GM12878 (cell line): ENCODE measurements at regions not wholly inside any gene's neighbourhood (a gene's known extent, or its start where the extent isn't known, plus 50 kb on each side); places are given as distances from the start of the nearest gene placed in this dataset.

Experiments used
- ATAC-seq: fragments of 200-7000 bp; cut with Tn5 transposase; 3 replicates; pipeline ENCODE4 v1.9.1; 2020; ENCODE audit warnings: mild to moderate bottlenecking, moderate library complexity
- BruUV-seq: library from RNA; stranded (reverse); fragments of 400-500 nt; replicated peaks from 2 replicates; lab custom pipeline; 2021; lab: Mats Ljungman, UMichigan
- CTCF ChIA-PET: fragments of 300-600 bp; sonication (Branson Sonifier 250); formaldehyde crosslinking; extraction: SDS; loops from one replicate; lab custom pipeline; 2021; ENCODE audit warnings: inconsistent platforms; lab: Yijun Ruan, JAX
- POLR2A ChIA-PET: fragments of 350-600 bp; formaldehyde crosslinking; extraction: SDS; loops from one replicate; lab custom pipeline; 2021; ENCODE audit warnings: inconsistent platforms; lab: Charles Lee
- RAD21 ChIA-PET: fragments of 300-600 bp; sonication (Branson Sonifier 250); formaldehyde crosslinking; loops from one replicate; lab custom pipeline; 2023; ENCODE audit warnings: antibody characterized with exemption; ENCODE audit not compliant: unreplicated experiment; lab: Charles Lee
- SMC1A ChIA-PET: fragments of 300-600 bp; sonication (Branson Sonifier 250); formaldehyde crosslinking; loops from one replicate; lab custom pipeline; 2023; ENCODE audit not compliant: unreplicated experiment, uncharacterized antibody; lab: Charles Lee
- DNase-seq: peaks from one replicate; pipeline ENCODE4 v3.0.0-alpha.2; 2011; ENCODE audit warnings: low read depth, low spot score
- FAIRE-seq: peaks from 3 replicates; lab custom pipeline; 2011; peaks lifted over from hg19 to GRCh38; lab: Jason Lieb, UNC
- H2AFZ ChIP-seq: 2 replicates; pipeline ENCODE4 v1.6.0; 2011; ENCODE audit warnings: low read depth, low read length, control low read depth; ENCODE audit not compliant: control insufficient read depth
- H3K27ac ChIP-seq: 2 replicates; pipeline ENCODE4 v1.5.1; 2011; ENCODE audit warnings: control low read depth; ENCODE audit not compliant: control insufficient read depth, insufficient read depth
- H3K27me3 ChIP-seq, 2 experiments: replicated peaks in 1 of 2; 2 replicates each; pipeline versions ENCODE4 v1.6.0 to v1.6.1; 2011; ENCODE audit warnings: low read length in 1 of 2; ENCODE audit not compliant: control insufficient read depth in 2 of 2, insufficient read depth in 2 of 2
- H3K36me3 ChIP-seq, 2 experiments: 2 replicates each; pipeline ENCODE4 v1.5.1; 2011; ENCODE audit warnings: low read length in 1 of 2; ENCODE audit not compliant: control insufficient read depth in 2 of 2, insufficient read depth in 2 of 2
- H3K4me1 ChIP-seq: 2 replicates; pipeline ENCODE4 v1.6.1; 2011; ENCODE audit warnings: mild to moderate bottlenecking, low read length, moderate library complexity, mixed read lengths; ENCODE audit not compliant: control insufficient read depth, insufficient read depth
- H3K4me2 ChIP-seq: 2 replicates; pipeline ENCODE4 v1.6.0; 2011; ENCODE audit warnings: control low read depth; ENCODE audit not compliant: control insufficient read depth, insufficient read depth
- H3K4me3 ChIP-seq: fragments of 200-600 bp; sonication (generic); 2 replicates; pipeline ENCODE4 v1.5.1; 2016
- H3K79me2 ChIP-seq: 2 replicates; pipeline ENCODE4 v1.6.0; 2011; ENCODE audit warnings: low read length; ENCODE audit not compliant: control insufficient read depth, insufficient read depth
- H3K9ac ChIP-seq: 2 replicates; pipeline ENCODE4 v1.8.0; 2011; ENCODE audit warnings: low read length, control low read depth, mixed read lengths; ENCODE audit not compliant: control insufficient read depth, insufficient read depth
- H3K9me3 ChIP-seq: replicated peaks from 3 replicates; pipeline ENCODE4 v1.5.1; 2011; ENCODE audit warnings: mild to moderate bottlenecking, low read length; ENCODE audit not compliant: control insufficient read depth, insufficient read depth
- H4K20me1 ChIP-seq: 2 replicates; pipeline ENCODE4 v1.6.0; 2011; ENCODE audit not compliant: control insufficient read depth, insufficient read depth
- KAT2A ChIP-seq: conservative IDR thresholded peaks from 2 replicates; pipeline ENCODE4 v1.6.1; 2011; ENCODE audit warnings: low read depth, low read length; ENCODE audit not compliant: control insufficient read depth
- KDM1A ChIP-seq: fragments of 200-600 bp; sonication (generic); IDR thresholded peaks from 2 replicates; pipeline ENCODE4 v1.6.1; 2016; ENCODE audit warnings: borderline replicate concordance
- NRF1 ChIP-seq: conservative IDR thresholded peaks from 2 replicates; pipeline ENCODE4 v1.6.1; 2011; ENCODE audit warnings: mild to moderate bottlenecking, low read depth, low read length, improper control_type of control experiment
- PAX5 ChIP-seq: IDR thresholded peaks from 2 replicates; pipeline ENCODE4 v1.6.1; 2011; ENCODE audit warnings: low read depth, low read length, borderline replicate concordance
- POLR2A ChIP-seq: IDR thresholded peaks from 2 replicates; pipeline ENCODE4 v1.6.1; 2011; ENCODE audit warnings: low read depth, mild to moderate bottlenecking, low read length
- TCF12 ChIP-seq: IDR thresholded peaks from 2 replicates; pipeline ENCODE4 v1.6.1; 2011; ENCODE audit warnings: low read depth, mild to moderate bottlenecking, low read length
- YY1 ChIP-seq: IDR thresholded peaks from 2 replicates; pipeline ENCODE4 v1.6.1; 2011; ENCODE audit warnings: low read depth, mild to moderate bottlenecking, low read length
- ZNF24 ChIP-seq: fragments of 450-650 bp; IDR thresholded peaks from 2 replicates; pipeline ENCODE4 v1.6.1; 2017; ENCODE audit warnings: antibody characterized with exemption, mild to moderate bottlenecking
- ZNF384 ChIP-seq: IDR thresholded peaks from 2 replicates; pipeline ENCODE4 v1.6.1; 2012; ENCODE audit warnings: low read depth, mild to moderate bottlenecking, low read length, improper control_type of control experiment, borderline replicate concordance
- WGBS: methylation state at CpG from one replicate; pipeline ENCODE4 v1.1.6; 2016; ENCODE audit warnings: low lambda C conversion rate; ENCODE audit not compliant: insufficient replicate concordance, insufficient coverage; ENCODE audit errors: missing lambda C conversion rate; 5-methylcytosine and 5-hydroxymethylcytosine counted together
- in situ Hi-C: fragments of 300-500 bp; cut with MboI; formaldehyde crosslinking; loops from 9 replicates; pipeline ENCODE4 v1.14.3; 2018; ENCODE audit warnings: mixed read lengths
- intact Hi-C: fragments of 100-400 bp; cut with micrococcal nuclease; formaldehyde crosslinking; loops from one replicate; pipeline ENCODE4 v1.14.2; 2022; ENCODE audit not compliant: unreplicated experiment
- TF ChIP-seq, protein P1 (sequence below): fragments of 450-650 bp; IDR thresholded peaks from 2 replicates; pipeline ENCODE4 v1.6.1; 2017; ENCODE audit warnings: mild to moderate bottlenecking, moderate library complexity
- TF ChIP-seq, protein P2 (sequence below): fragments of 450-650 bp; IDR thresholded peaks from 2 replicates; pipeline ENCODE4 v1.6.1; 2017; ENCODE audit warnings: borderline replicate concordance
- TF ChIP-seq, protein P3 (sequence below): fragments of 450-650 bp; IDR thresholded peaks from 2 replicates; pipeline ENCODE4 v1.6.1; 2017; ENCODE audit warnings: low read depth, mild to moderate bottlenecking, moderate library complexity

DNA sequence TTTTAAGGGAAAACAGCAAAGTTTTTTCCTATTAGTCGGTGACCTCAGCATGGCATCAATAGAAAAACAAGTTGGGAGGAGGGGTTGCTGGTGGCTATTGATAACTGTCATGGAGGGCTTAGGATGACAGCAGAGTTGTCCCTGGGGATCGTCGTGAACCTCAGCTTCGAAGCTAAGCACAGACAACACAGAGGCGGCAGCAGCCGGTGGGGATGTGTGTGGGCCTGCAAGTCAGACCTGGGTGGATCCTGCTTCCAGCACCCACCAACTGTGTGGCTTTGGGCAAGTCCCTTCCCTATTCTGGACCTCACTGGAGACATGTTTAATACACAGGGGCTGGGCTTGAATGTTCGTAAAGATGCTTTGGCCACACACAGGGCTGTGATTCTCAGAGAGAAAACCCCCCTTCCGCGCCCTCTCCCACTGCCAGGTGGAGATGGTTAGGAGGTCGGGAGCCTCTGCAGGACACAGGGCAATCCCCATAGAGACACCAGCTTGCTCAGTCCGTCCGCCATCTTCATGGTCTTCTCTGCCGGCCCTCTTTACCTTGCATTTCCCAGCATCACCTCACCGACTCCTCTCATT lies 83.1 kb upstream of the TOX2 start:
- FAIRE-seq (no peak), DNase-seq (no peak), ATAC-seq (no peak)
- RAD21 ChIA-PET: no interaction called here
- Histone ChIP-seq H3K79me2 (no peaks in the 10 kb centered on the region), H3K4me3 (no peak overlapping the region), H3K4me1 (no peaks in the 10 kb centered on the region), H2AFZ (no peak overlapping the region), H3K4me2 (no peak overlapping the region), H3K9ac (no peak overlapping the region), H3K27me3 (no peaks in the 10 kb centered on the region), H4K20me1 (no peaks in the 10 kb centered on the region), H3K9me3 (peaks cover 8% of the 10 kb centered on the region; the same call in 2 of the 3 replicates), H3K27ac (no peak overlapping the region), H3K36me3 (no peaks in the 10 kb centered on the region)
- no TSS peak for BruUV-seq
- in situ Hi-C loops (no loop called here), intact Hi-C loops (no loop called here)
- 70% methylated on average over 14 of the region's 14 CpGs for WGBS
- POLR2A ChIA-PET: no interaction called here
- SMC1A ChIA-PET: interaction anchor here (1.3 to 2.0 kb wide), 2 partner anchors 8 to 82 kb away, joined by 3 to 6 read pairs; no protein-coding TSS in a partner anchor
- CTCF ChIA-PET: no interaction called here
- TF ChIP-seq KDM1A (no peak), ZNF24 (no peak), NRF1 (no peak), KAT2A (no peak), ZNF384 (no peak), TCF12 (no peak), POLR2A (no peak), PAX5 (no peak), YY1 (no peak)
- TF ChIP-seq, protein P1, sequence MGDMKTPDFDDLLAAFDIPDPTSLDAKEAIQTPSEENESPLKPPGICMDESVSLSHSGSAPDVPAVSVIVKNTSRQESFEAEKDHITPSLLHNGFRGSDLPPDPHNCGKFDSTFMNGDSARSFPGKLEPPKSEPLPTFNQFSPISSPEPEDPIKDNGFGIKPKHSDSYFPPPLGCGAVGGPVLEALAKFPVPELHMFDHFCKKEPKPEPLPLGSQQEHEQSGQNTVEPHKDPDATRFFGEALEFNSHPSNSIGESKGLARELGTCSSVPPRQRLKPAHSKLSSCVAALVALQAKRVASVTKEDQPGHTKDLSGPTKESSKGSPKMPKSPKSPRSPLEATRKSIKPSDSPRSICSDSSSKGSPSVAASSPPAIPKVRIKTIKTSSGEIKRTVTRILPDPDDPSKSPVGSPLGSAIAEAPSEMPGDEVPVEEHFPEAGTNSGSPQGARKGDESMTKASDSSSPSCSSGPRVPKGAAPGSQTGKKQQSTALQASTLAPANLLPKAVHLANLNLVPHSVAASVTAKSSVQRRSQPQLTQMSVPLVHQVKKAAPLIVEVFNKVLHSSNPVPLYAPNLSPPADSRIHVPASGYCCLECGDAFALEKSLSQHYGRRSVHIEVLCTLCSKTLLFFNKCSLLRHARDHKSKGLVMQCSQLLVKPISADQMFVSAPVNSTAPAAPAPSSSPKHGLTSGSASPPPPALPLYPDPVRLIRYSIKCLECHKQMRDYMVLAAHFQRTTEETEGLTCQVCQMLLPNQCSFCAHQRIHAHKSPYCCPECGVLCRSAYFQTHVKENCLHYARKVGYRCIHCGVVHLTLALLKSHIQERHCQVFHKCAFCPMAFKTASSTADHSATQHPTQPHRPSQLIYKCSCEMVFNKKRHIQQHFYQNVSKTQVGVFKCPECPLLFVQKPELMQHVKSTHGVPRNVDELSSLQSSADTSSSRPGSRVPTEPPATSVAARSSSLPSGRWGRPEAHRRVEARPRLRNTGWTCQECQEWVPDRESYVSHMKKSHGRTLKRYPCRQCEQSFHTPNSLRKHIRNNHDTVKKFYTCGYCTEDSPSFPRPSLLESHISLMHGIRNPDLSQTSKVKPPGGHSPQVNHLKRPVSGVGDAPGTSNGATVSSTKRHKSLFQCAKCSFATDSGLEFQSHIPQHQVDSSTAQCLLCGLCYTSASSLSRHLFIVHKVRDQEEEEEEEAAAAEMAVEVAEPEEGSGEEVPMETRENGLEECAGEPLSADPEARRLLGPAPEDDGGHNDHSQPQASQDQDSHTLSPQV: no peak
- TF ChIP-seq, protein P2, sequence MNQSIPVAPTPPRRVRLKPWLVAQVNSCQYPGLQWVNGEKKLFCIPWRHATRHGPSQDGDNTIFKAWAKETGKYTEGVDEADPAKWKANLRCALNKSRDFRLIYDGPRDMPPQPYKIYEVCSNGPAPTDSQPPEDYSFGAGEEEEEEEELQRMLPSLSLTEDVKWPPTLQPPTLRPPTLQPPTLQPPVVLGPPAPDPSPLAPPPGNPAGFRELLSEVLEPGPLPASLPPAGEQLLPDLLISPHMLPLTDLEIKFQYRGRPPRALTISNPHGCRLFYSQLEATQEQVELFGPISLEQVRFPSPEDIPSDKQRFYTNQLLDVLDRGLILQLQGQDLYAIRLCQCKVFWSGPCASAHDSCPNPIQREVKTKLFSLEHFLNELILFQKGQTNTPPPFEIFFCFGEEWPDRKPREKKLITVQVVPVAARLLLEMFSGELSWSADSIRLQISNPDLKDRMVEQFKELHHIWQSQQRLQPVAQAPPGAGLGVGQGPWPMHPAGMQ: no peak
- TF ChIP-seq, protein P3, sequence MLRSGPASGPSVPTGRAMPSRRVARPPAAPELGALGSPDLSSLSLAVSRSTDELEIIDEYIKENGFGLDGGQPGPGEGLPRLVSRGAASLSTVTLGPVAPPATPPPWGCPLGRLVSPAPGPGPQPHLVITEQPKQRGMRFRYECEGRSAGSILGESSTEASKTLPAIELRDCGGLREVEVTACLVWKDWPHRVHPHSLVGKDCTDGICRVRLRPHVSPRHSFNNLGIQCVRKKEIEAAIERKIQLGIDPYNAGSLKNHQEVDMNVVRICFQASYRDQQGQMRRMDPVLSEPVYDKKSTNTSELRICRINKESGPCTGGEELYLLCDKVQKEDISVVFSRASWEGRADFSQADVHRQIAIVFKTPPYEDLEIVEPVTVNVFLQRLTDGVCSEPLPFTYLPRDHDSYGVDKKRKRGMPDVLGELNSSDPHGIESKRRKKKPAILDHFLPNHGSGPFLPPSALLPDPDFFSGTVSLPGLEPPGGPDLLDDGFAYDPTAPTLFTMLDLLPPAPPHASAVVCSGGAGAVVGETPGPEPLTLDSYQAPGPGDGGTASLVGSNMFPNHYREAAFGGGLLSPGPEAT: no peak
